Stimulated activated CD4-positive, alpha-beta T cell treated with anti-CD3 and anti-CD28 coated beads, Interleukin-2, amount 100 ng/mL, for 48 hours (primary cell): ENCODE measurements at regions not wholly inside any gene's neighbourhood (a gene's known extent, or its start where the extent isn't known, plus 50 kb on each side); places are given as distances from the start of the nearest gene placed in this dataset.

Source experiments
- DNase-seq, 2 donors: peaks; one replicate each; pipeline ENCODE4 v3.0.0-alpha.2; 2020

DNA sequence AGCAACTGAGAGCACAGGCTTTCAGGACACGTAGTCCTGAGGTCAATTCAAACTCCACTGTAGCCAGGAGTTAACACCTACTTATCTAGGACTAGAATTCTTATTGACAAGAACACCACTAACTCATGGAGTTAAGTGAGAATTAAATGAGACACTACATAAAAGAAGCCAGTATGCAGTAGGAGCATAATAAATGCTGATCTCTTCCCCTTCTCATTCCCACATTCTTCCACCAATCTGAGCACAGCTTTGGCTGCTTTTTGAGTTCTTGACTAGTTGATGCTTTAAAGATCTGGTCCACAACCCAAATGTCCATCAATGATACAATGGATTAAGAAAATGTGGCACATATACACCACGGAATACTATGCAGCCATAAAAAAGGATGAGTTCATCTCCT lies 55.2 kb downstream of the TTC32 start:
- no peak for DNase-seq

DNA sequence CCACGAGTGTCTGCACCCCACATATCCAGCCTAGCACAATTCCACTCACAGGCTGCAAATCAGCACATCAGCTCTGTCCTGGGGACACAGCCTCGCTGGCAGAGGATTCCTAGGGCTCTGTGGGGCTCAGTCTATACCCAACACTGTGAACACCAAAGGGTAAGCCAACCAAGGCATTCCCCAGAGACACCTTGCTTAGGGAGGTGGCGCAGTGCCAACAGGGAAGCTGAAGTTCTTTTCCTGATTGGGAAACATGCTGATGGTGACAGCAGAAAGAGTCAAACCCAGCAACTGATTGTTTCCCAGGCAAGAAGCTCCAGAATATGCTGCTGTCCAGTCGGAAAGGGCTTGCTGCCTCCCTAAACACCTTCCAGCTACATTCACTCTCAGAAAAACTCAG lies 55.8 kb downstream of the TTC32 start:
- DNase-seq: no peak

DNA sequence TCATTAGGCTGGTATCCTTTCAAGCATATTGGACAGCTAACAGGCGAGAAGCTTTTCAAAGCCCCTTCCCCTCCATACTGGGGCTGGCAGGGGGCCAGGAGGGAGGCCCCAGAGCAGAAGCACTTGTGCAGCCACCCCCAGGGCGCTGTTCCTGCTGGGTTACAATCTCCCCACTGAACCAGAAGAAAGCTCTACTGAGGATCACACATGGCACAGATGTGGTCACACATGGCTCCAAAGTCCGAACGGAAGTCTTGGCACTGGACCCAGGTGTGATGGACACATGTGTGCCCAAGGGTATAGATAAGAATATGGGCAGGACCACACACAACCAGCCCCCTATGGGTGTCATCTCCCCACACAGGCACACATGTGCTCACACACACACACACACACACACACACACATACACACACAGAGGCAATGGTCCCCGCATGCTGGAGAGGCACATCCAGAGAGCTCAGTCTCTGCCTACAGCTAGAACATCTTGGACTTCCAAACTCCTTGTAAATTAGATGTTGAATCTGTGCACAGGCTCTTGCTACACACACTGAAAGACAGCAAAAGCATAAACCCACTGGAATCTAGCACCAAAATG lies 56.4 kb downstream of the TTC32 start:
- no peak for DNase-seq

DNA sequence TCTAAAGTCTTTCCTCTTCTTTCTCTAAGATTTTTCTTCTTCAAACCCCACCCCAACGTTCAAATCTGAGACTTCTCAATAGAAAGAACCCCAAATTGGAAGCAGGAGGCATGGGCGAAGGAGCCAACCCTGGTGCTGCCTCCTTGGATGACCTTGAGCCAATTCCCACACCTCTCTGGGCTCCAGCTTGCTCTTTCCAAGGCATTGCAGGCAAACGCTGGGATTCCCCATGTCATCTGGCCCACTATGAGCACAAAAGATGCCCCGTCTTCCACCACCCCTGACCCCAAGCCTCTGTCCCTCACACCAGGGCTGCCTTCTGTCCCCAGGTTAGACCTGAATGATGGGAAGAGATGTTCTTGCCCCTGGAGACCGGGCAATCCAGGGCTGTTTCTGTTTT lies 57.0 kb downstream of the TTC32 start:
- DNase-seq: no peak

DNA sequence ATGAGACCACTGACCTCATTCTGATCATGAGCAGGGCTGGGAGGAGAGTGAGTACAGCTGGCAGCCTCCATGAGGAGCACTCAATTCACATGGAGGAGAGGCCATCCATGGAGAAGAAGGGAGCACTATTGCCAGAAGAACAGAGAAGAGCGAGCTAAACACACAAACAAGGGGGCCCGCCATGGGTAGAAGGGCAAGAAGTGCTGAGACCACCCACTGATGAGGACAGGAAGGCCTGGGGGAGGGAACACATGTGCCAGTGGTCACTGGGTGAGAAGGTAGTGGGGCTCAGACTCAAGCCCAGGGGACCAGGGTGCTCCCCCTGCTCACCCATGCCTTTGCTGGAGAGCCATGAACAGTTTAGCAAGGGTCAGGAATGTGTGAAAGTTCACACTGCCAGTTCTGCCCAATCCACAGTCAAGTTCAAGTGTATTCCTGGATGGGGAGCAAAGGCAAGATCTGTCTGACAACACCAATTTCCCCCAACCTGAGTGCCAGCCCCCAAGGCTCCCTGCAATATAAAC lies 57.7 kb downstream of the TTC32 start:
- DNase-seq: no peak

DNA sequence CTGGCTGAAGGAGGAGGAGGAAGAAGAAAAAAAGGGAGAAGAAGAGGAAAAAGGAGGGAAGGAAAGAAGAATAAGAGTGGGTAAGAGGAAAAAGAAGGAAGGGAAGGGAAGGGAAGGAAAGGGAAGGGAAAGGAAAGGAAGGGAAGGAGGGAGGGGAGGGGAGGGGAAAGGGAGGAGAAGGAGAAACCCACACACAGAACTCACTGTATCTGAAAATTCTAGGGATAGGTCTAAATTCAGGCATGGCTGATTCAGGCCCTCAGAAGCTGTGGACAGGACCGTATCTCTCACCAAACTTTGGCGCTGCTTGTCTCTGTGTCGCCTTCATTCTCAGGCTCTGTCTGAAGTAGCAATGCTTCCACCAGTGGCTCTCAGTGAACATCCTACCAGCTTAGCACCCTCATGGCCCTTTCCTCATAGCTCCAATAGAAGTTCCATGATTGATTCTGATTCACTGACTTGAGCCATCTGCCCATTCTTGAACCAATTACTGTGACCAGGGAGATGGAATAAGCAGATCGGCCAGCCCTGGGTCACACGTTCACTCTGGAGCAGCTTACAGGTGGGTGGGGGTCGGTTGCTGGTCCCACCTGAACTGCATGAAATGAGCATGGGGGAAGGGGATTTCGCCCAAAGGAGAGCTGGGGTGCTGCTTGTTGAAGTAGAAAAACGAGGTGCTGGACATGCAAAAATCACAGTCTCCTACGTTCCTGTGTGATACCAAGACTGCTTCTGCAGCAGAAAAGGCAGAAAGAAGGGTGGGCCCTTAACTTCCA lies 59.7 kb downstream of the TTC32 start:
- no peak for DNase-seq

DNA sequence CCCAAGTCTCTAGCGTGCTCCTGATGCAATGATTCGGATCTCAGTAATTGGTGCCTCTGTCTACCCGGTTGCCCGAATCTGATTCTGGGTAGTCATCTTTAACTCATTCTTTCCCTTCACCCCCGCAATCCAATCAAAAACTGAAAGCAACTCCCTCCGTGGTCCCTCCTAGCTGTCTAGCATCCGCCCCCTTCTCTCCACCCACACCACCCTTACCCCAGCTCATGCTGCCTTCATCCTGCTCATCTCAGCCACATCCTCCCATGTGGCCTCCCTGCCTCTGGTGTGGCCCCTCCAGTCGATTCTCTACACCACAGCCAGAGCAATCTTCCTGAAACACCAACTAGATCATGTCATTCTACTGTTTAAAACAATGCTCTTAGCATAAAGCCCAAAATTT lies 62.3 kb downstream of the TTC32 start:
- DNase-seq: no peak

DNA sequence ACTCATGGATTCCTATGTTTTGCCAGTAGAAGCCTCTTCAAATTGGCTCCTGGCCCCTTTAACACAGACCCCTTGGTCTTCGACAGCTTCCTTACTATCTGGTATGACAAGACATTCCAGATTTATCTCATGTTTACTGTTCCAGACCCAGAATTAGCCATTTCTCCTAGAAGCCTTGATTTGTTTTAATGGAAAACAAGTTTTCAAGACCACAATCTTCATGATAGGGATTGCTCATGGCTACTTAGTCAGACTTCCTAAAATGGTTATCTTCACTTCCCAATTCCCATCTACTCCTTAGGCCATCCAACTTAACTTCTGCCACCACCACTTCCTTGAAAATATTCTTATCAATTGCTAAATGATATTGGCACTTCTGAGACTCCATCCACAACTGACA lies 63.2 kb downstream of the TTC32 start:
- no peak for DNase-seq

DNA sequence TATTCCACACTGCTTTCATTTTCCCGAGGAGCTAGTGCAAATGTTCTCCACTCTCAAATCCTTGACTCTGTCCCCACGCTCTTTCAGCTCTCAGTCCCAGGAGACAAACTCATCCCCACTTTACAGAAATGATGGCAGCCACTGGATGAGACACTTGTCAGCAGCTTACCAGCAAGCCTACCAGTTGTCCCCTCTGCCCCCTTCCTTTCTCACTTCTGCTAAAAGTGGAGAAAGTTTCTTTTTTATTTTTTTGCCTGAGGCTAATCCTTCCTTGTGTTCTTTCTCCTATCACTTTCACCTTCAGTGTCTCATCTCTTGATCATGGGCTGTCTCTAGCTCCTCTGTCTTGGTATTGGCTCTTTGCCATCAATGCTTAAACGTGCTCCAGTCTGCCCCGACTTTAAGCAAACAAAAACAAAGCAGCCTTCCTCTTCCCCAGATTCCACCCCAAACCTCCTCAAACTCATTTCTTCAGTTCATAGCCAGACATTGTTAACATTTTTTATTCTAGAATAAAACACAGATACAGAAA lies 64.5 kb downstream of the TTC32 start:
- DNase-seq: no peak

DNA sequence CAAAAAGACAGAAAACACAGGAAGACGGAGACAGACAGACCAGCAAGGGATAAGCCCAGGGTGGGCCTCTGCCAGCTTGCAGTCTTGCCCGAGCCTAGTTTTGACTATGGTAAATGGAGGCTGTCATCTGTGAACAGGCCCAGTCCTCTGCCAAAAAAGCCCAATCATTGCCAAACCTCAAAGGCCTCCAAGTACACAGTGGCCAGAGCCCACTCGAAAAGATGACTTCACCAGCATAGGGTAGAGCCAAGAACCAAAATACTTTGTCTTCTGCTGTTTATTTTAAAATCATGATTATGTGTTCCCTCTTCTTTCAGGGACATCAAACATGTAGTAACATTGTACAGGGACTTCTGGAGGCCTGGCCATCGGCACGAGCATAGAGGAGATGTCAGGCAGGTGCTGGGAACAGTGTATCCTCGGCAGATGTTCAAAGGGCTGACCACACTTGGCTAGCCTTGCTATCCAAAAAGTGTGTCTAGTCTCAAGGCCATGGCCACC lies 66.0 kb downstream of the TTC32 start:
- DNase-seq: no peak

DNA sequence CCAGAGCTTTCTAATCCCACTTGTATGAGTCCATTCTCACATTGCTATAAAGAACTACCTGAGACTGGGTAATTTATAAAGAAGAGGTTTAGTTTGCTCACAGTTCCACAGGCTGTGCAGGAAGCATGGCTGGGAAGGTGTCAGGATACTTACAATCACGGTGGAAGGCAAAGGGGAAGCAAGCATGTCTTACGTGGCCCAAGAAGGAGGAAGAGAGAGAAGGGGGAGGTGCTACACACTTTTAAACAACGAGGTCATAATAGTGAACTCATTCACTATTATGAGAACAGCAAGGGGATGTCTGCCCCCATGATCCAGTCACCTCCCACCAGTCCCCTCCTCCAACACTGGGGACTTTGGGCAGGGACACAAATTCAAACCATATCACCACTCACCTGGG lies 67.8 kb downstream of the TTC32 start:
- DNase-seq: no peak

DNA sequence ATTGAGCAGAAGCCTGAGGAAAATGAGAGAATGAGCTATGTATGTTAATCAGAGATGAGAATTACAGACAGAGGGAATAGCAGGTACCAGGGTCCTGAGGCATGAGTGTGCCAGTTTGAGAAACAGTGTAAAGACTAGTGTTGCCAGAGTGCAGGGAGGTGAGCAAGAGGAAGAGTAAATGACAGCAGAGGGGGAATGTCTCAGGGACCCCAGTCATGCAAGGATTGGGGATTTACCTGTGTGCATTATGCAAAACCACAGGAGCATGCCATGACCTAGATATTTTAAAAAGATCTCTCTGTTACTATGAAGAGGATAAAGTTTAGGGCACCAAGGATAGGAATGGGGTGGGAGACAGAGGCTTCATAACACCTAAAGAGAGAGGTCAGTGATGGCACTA lies 72.1 kb downstream of the TTC32 start:
- DNase-seq: no peak

DNA sequence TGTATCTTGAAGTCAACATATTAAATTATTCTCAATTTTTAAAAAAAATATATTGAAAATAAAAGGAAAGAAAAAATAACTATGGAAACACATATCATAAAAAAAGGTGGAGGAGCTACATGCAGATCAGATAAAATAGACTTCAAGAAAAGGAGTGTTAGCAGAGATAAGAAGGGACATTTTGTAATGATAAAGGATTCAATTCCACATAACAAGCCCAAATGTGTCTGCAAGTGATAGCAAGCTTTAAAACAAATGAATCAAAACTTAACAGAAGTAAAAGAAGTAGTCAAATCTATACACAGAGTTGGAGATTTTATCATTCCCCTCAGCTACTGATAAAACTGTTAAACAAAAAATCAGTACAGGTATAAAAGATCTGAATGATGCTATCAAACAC lies 74.9 kb downstream of the TTC32 start:
- no peak for DNase-seq

DNA sequence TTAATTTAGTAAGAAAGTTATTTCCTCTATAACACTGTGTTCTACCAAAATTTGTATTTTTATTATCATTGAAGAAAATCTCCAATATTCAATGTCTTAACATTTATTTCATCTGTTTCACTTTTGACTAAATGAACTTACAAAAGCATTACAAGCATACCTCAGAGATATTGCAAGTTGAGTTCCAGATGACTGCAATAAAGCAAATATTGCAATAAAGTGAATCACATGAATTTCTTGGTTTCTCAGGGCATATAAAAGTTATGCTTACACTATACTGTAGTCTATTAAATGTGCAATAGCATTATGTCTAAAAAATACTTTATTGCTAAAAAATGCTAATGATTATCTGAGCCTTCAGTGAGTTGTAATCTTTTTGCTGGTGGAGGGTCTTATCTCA lies 78.3 kb downstream of the TTC32 start:
- no peak for DNase-seq

DNA sequence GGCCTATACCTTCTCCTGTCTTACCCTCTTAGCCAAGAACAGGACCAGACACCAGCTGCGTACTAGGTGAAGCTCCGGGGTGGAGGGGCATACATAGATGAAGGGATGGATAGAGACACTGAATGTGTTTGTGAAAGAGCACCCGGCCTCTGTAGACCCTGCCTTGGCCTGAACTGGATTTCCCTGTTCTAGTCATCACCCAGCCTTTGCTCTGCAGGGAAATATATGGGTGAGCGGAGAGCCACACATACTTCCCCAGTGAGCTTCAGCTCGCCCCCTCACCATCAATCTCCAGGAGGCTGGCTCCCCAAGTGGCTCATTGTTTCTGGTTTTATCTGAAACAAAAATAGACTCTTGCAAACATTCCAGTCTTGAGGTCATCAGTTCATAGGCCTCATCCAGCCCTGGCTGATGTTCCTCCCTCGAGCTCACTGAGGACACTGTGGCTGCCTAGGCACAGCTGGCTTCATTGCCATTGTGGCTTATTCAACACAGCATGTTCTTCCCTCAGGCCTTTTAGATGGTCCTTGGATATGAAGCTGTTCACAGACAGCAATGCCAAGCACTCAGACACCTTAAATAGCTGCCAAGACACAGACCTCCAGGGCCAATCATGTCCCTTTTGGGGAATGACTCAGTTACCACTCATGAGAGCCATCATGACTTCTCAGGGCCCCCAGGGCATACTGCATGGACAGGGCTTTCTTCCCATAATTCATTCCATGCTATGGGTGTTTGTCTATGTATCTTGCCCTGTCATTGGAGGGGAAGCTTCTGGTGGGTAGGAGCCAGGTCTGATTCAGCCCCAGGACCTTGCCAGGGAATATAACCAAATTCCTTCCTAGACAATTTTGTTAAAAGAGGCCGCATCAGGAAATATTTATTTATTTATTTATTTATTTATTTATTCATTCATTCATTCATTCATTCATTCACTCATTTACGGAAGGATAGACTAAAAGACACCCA lies 82.4 kb downstream of the TTC32 start:
- DNase-seq: no peak

DNA sequence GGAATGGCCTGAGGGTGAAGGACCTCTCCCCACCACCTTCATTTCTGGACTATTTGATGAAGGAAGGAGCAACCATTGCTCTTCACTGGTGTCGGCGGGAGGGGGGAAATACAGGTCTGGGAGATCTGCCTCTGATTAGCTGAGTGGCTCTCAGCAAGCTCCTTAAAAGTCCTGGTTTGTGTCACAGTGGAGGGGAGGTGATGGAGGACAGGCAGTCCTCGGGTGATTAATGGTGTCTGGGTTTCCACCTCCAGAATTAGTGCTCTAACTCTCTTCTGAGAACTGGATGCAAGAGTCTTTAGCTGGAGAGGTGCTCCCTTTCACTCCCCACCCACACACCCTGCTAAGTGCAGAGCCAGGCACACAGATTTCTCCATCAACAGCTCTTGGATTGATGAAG lies 83.2 kb downstream of the TTC32 start:
- no peak for DNase-seq

DNA sequence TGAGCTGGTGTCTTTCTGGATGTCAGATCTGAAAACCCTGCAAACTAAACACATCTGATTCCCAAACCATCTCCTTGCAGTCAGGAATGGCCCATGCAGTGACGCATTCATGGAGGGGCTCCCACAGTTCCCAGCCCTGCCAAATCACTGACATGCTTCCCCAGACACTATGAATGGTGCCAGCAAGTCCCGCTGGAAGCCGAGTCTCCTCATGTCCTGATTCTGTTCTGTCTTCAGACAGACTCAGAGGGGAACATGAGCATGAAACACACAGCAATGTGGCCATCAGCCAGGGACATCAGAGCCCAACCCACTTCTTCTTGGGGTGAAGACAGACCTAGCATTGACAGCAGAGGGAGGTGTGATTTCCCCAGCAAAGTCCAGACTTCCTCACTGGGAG lies 83.7 kb downstream of the TTC32 start:
- no peak for DNase-seq

DNA sequence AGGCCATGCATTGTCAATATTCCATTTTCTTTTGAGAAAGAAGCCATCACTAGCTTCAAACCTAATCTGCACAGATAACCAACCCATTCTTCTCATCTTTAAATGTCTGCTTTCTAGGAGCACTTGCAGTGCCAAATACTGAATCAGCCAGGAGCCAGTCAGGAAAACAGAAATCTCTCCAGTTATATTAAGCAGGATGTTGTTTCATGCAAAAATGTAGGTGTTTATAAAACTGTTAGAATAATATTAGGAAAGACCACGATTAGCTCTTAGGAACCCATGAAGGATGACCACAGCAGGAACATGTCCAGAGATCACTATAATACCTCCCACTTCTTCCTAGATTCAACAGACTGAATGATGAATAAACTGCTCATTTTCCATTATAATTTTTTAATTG lies 86.0 kb downstream of the TTC32 start:
- DNase-seq: no peak

DNA sequence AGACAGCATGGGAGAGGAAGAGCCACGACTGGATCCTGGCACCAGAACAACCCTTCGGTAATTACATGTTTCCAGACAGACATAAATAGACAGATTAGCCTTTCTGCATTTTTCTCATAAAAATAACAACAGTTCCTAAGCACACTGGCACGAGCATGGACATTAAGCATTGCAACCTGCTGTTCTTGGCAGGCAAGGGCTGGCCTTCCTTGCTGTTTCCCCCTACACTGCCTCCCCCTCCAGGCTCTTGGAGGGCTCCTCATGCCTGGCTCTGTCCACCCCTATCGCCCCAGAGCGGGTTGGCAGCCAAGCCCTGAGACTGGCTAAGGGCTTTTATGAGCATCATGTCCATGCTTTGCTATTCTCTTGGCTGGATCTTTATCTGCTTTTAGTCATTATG lies 89.6 kb downstream of the TTC32 start:
- DNase-seq: no peak

DNA sequence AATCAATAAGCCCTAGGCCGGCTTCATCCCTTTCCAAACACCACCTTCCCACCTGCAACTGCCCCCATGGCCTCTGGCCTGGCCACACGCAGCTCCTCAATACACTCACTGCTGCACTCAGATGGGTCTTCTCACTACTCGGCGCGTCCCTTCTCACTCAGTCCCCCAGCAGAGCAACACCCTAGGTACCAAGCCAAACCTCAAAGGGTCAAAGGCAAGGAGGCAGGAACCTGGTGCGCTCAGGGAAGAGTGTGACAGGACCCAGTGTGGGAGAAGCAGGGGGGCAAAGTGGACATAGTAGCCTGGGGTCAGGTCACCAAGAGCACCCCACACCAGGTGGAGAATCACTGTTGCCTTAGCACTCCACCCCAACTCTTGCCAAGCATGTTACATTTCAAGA lies 90.6 kb downstream of the TTC32 start:
- no peak for DNase-seq

DNA sequence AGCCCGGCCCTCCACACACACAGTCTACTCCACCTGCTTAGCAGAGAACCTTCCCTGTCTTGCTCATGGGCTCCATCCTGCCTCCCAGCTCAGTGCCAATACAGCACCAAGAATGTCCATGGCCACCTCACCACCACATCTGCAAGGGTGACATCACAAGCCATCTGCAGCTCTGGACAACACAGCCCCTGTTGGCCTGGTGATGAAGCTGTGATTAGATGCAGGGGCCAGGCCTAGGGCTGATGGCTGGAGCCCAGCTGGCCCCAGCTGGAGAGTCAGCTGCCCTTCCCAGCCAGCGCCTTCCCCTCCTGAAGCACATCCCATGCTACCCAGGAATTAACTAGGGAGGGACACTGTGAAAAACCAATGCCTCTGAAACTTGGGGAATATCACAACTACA lies 91.1 kb downstream of the TTC32 start:
- DNase-seq: no peak

DNA sequence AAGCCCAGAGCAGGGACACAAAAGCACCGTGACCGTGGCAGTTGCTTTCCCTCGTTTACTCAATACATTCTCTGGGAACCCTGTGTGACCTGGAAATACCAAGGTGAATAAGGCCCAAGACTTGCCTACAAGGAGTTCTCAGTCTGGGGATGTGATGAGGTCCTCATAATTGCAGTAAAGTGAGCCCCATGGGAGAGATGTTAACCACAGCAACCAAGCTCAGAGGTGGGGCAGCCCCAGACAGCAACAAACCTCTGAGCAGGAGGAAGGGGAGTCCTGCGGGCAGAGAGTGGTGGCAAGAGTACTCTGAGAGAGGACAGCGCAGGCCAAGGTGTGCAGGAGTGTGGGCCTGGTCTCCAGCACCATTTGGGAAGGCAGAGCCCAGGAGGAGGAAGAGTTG lies 91.6 kb downstream of the TTC32 start:
- DNase-seq: no peak

DNA sequence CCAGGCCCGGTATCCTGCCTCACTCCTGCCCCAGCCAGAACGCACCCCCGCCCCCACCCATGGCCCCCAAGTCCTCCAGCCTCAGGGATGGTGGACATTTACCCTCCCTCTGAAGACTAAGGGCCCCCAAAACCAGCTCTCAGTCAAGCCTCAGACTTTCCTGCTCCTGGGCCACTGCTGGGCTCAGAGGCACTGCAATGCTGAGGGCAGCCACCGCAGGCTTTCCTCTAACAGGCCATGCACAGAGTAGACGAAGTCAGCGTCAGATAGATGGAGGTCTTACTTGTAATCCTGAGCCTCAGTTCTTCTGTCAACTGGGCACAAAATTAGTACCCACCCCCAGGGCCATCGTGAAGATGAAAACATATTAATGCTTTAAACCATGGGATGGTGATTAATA lies 92.6 kb downstream of the TTC32 start:
- no peak for DNase-seq
